ENCODE measurements at regions not wholly inside any gene's neighbourhood (a gene's known extent, or its start where the extent isn't known, plus 50 kb on each side); places are given as distances from the start of the nearest gene placed in this dataset.

GRCh38 chr6:104326173-104327001, 533.3 kb downstream of the HACE1 start:
- peaks cover 5% of the 10 kb centered on the region for H3K9me3 Mint-ChIP-seq
- no peaks in the 10 kb centered on the region for H3K36me3 Mint-ChIP-seq (ENCODE audit: low read depth)
- H3K9me3 ChIP-seq (ENCODE audit: control insufficient read depth, low read length): peaks cover 5% of the 10 kb centered on the region
- no peak overlapping the region for H3K4me3 Mint-ChIP-seq
- H3K27me3 Mint-ChIP-seq (ENCODE audit: insufficient read depth): no peaks in the 10 kb centered on the region
- H3K4me3 ChIP-seq (ENCODE audit: low read length): no peak overlapping the region
- peaks cover 13% of the 10 kb centered on the region for H3K4me1 Mint-ChIP-seq
- no peaks in the 10 kb centered on the region for H3K27me3 ChIP-seq (ENCODE audit: control insufficient read depth, insufficient read depth, low read length, poor library complexity, severe bottlenecking)
- no peak overlapping the region for H3K9ac ChIP-seq (ENCODE audit: extremely low read depth, low read length, poor library complexity, severe bottlenecking)
- H3K4me1 ChIP-seq (ENCODE audit: control insufficient read depth, insufficient read depth, low read length): peaks cover 4% of the 10 kb centered on the region
- TF ChIP-seq, protein P1, sequence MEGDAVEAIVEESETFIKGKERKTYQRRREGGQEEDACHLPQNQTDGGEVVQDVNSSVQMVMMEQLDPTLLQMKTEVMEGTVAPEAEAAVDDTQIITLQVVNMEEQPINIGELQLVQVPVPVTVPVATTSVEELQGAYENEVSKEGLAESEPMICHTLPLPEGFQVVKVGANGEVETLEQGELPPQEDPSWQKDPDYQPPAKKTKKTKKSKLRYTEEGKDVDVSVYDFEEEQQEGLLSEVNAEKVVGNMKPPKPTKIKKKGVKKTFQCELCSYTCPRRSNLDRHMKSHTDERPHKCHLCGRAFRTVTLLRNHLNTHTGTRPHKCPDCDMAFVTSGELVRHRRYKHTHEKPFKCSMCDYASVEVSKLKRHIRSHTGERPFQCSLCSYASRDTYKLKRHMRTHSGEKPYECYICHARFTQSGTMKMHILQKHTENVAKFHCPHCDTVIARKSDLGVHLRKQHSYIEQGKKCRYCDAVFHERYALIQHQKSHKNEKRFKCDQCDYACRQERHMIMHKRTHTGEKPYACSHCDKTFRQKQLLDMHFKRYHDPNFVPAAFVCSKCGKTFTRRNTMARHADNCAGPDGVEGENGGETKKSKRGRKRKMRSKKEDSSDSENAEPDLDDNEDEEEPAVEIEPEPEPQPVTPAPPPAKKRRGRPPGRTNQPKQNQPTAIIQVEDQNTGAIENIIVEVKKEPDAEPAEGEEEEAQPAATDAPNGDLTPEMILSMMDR (conservative IDR thresholded peaks at IDR 0.05): no peak
- peak overlapping the region; percentile 31 for H3K27ac Mint-ChIP-seq
- no peaks in the 10 kb centered on the region for H3K36me3 ChIP-seq (ENCODE audit: control insufficient read depth, insufficient read depth, low read length)
- 74 to 78% methylated on average over 4 to 7 of the region's 7 CpGs for WGBS, 2 experiments (ENCODE audit: insufficient coverage in 1 of 2, insufficient read length in 1 of 2)
- DNase-seq: peak; percentile 75
- no peak overlapping the region for H3K27ac ChIP-seq (ENCODE audit: low read depth, low read length)

DNA sequence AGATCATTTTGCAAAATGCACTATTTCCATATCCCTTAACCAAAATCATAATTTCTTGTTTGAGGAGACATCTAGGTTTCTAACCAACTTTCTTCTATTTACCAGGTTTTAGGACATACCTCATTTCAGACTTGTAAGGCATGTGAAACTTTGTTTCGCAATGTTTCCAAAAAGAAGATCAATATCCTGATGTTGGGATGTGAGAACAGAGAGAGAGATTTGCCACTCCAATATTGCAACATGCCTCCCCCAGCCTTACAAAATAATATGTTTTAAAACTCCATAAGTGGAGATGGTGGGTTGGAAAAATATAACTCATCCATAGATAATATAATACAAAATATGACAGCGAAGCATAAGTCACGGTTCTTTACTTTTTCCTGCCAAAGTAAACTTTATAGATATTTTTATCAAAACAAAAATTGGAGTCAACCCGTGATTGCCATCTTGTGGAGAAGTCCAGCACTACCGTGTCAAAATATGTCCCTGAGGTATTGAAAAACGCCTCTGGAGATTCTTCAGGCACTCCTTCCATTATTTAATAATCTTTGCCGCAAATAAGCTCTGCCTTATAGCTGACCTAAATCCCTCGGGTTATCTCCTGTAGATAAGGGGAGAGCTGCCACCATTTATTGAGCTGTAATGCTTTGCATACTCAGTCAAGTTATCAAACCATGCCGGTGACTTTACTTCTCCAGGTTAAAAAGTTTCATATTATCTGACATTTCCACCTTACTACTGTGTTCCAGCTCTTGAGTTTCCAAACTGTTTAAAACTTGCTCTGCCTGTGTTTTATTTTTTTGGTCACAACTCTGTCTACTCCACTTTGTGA, 534.2 kb downstream of the HACE1 start:
- H3K4me3 ChIP-seq (ENCODE audit: low read length): no peak overlapping the region
- WGBS, 2 experiments (ENCODE audit: insufficient coverage in 1 of 2, insufficient read length in 1 of 2): 28 to 46% methylated on average over 6 to 9 of the region's 9 CpGs
- no peak overlapping the region for H3K27ac ChIP-seq (ENCODE audit: low read depth, low read length)
- peaks cover under 1% of the 10 kb centered on the region for H3K27me3 Mint-ChIP-seq (ENCODE audit: insufficient read depth)
- H3K27ac Mint-ChIP-seq: peak overlapping the region; percentile 30
- no peaks in the 10 kb centered on the region for H3K36me3 Mint-ChIP-seq (ENCODE audit: low read depth)
- H3K9ac ChIP-seq (ENCODE audit: extremely low read depth, low read length, poor library complexity, severe bottlenecking): no peak overlapping the region
- no peak overlapping the region for H3K4me3 Mint-ChIP-seq
- H3K4me1 ChIP-seq (ENCODE audit: control insufficient read depth, insufficient read depth, low read length): peaks cover 4% of the 10 kb centered on the region
- H3K9me3 Mint-ChIP-seq: peaks cover 5% of the 10 kb centered on the region
- H3K9me3 ChIP-seq (ENCODE audit: control insufficient read depth, low read length): peaks cover 5% of the 10 kb centered on the region
- no peaks in the 10 kb centered on the region for H3K27me3 ChIP-seq (ENCODE audit: control insufficient read depth, insufficient read depth, low read length, poor library complexity, severe bottlenecking)
- TF ChIP-seq, protein P1 (conservative IDR thresholded peaks at IDR 0.05): peak; percentile 84
- no peaks in the 10 kb centered on the region for H3K36me3 ChIP-seq (ENCODE audit: control insufficient read depth, insufficient read depth, low read length)
- DNase-seq: peak; percentile 58
- H3K4me1 Mint-ChIP-seq: peaks cover 13% of the 10 kb centered on the region

GRCh38 chr6:104324301-104324700, 535.4 kb downstream of the HACE1 start:
- Histone ChIP-seq H3K27ac (ENCODE audit: low read depth, low read length) (no peak overlapping the region), H3K9me3 (ENCODE audit: control insufficient read depth, low read length) (peaks cover 5% of the 10 kb centered on the region), H3K27me3 (ENCODE audit: control insufficient read depth, insufficient read depth, low read length, poor library complexity, severe bottlenecking) (no peaks in the 10 kb centered on the region), H3K9ac (ENCODE audit: extremely low read depth, low read length, poor library complexity, severe bottlenecking) (no peak overlapping the region), H3K36me3 (ENCODE audit: control insufficient read depth, insufficient read depth, low read length) (no peaks in the 10 kb centered on the region), H3K4me3 (ENCODE audit: low read length) (no peak overlapping the region), H3K4me1 (ENCODE audit: control insufficient read depth, insufficient read depth, low read length) (peaks cover 4% of the 10 kb centered on the region)
- DNase-seq: no peak
- H3K4me3 Mint-ChIP-seq: no peak overlapping the region
- H3K27ac Mint-ChIP-seq: no peak overlapping the region
- WGBS, 2 experiments (ENCODE audit: insufficient coverage in 1 of 2, insufficient read length in 1 of 2): 92 to 100% methylated on average over 1 of the region's 1 CpG
- TF ChIP-seq, protein P1 (conservative IDR thresholded peaks at IDR 0.05): no peak
- H3K36me3 Mint-ChIP-seq (ENCODE audit: low read depth): no peaks in the 10 kb centered on the region
- peaks cover 2% of the 10 kb centered on the region for H3K27me3 Mint-ChIP-seq (ENCODE audit: insufficient read depth)
- H3K9me3 Mint-ChIP-seq: peaks cover 5% of the 10 kb centered on the region
- H3K4me1 Mint-ChIP-seq: peaks cover 13% of the 10 kb centered on the region
